ENCODE measurements at regions not wholly inside any gene's neighbourhood (a gene's known extent, or its start where the extent isn't known, plus 50 kb on each side); places are given as distances from the start of the nearest gene placed in this dataset.

GRCh38 chr10:29030900-29031299 lies 258.0 kb upstream of the LYZL1 start:
- Mint-ChIP-seq H3K4me1 (ENCODE audit: low read depth) (peaks cover 15% of the 10 kb centered on the region), H3K27ac (no peak overlapping the region), H3K36me3 (ENCODE audit: insufficient read depth) (no peaks in the 10 kb centered on the region), H3K27me3 (peaks cover 4% of the 10 kb centered on the region), H3K4me3 (ENCODE audit: low read depth) (no peak overlapping the region), H3K9me3 (ENCODE audit: low read depth) (no peaks in the 10 kb centered on the region)
- DNase-seq (ENCODE audit: low spot score, unreplicated experiment), result no peak
- TF ChIP-seq, protein P1, sequence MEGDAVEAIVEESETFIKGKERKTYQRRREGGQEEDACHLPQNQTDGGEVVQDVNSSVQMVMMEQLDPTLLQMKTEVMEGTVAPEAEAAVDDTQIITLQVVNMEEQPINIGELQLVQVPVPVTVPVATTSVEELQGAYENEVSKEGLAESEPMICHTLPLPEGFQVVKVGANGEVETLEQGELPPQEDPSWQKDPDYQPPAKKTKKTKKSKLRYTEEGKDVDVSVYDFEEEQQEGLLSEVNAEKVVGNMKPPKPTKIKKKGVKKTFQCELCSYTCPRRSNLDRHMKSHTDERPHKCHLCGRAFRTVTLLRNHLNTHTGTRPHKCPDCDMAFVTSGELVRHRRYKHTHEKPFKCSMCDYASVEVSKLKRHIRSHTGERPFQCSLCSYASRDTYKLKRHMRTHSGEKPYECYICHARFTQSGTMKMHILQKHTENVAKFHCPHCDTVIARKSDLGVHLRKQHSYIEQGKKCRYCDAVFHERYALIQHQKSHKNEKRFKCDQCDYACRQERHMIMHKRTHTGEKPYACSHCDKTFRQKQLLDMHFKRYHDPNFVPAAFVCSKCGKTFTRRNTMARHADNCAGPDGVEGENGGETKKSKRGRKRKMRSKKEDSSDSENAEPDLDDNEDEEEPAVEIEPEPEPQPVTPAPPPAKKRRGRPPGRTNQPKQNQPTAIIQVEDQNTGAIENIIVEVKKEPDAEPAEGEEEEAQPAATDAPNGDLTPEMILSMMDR (IDR thresholded peaks at IDR 0.05; ENCODE audit: unreplicated experiment), result no peak

- no peak overlapping the region for H3K4me3 Mint-ChIP-seq (ENCODE audit: low read depth)
- H3K27ac Mint-ChIP-seq, result no peak overlapping the region
- TF ChIP-seq, protein P1 (IDR thresholded peaks at IDR 0.05; ENCODE audit: unreplicated experiment), result no peak
- no peak for DNase-seq (ENCODE audit: low spot score, unreplicated experiment)
- H3K4me1 Mint-ChIP-seq (ENCODE audit: low read depth), result peaks cover 15% of the 10 kb centered on the region
- no peaks in the 10 kb centered on the region for H3K36me3 Mint-ChIP-seq (ENCODE audit: insufficient read depth)
- H3K9me3 Mint-ChIP-seq (ENCODE audit: low read depth), result no peaks in the 10 kb centered on the region
- H3K27me3 Mint-ChIP-seq, result peaks cover 4% of the 10 kb centered on the region
Observed at GRCh38 chr10:29032169-29032568, 256.7 kb upstream of the LYZL1 start.

DNA sequence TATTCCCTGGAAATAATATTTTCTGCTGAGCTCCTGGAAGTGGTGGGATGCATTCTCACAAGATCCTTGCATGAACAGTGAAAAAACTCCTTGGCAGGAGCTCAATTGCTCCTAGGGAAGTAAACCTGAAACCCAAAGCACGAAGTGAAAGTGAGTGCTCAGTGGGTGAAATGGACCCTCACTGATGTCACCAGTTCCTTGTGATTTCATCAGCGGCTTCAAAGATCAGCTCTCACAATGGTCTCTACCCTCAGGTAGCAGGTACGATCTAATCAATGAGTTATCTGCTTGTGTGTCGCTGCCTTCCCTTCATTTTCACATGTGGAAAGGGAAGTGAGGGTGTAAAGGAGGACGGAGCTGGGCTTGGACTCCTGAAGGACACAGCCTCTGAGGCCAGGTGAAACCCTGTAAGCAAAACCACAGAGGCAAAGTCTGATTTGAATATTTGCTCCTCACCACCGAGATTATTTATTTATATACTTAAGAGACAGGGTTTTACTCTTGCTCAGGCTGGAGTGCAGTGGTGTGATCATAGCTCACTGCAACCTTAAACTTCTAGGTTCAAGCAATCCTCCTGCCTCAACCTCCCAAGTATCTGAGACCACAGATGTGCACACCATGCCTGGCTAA lies 255.4 kb upstream of the LYZL1 start:
- H3K4me1 Mint-ChIP-seq (ENCODE audit: low read depth), result peaks cover 15% of the 10 kb centered on the region
- H3K27ac Mint-ChIP-seq, result no peak overlapping the region

GRCh38 chr10:29034592-29034991 lies 254.3 kb upstream of the LYZL1 start:
- Mint-ChIP-seq H3K4me3 (ENCODE audit: low read depth) (no peak overlapping the region), H3K27me3 (no peaks in the 10 kb centered on the region), H3K27ac (no peak overlapping the region), H3K4me1 (ENCODE audit: low read depth) (peaks cover 15% of the 10 kb centered on the region), H3K36me3 (ENCODE audit: insufficient read depth) (no peaks in the 10 kb centered on the region), H3K9me3 (ENCODE audit: low read depth) (no peaks in the 10 kb centered on the region)
- TF ChIP-seq, protein P1 (IDR thresholded peaks at IDR 0.05; ENCODE audit: unreplicated experiment), result no peak
- DNase-seq (ENCODE audit: low spot score, unreplicated experiment), result no peak

More for the DNA sequence above, 255.4 kb upstream of the LYZL1 start:
- Mint-ChIP-seq H3K4me3 (ENCODE audit: low read depth) (no peak overlapping the region), H3K27me3 (peaks cover 2% of the 10 kb centered on the region), H3K36me3 (ENCODE audit: insufficient read depth) (no peaks in the 10 kb centered on the region), H3K9me3 (ENCODE audit: low read depth) (no peaks in the 10 kb centered on the region)
- TF ChIP-seq, protein P1 (IDR thresholded peaks at IDR 0.05; ENCODE audit: unreplicated experiment), result no peak
- DNase-seq (ENCODE audit: low spot score, unreplicated experiment), result no peak

- TF ChIP-seq, protein P1 (IDR thresholded peaks at IDR 0.05; ENCODE audit: unreplicated experiment), result no peak
- Mint-ChIP-seq H3K4me3 (ENCODE audit: low read depth) (no peak overlapping the region), H3K27me3 (no peaks in the 10 kb centered on the region), H3K27ac (no peak overlapping the region), H3K9me3 (ENCODE audit: low read depth) (peaks cover 6% of the 10 kb centered on the region), H3K36me3 (ENCODE audit: insufficient read depth) (no peaks in the 10 kb centered on the region), H3K4me1 (ENCODE audit: low read depth) (peaks cover 15% of the 10 kb centered on the region)
- no peak for DNase-seq (ENCODE audit: low spot score, unreplicated experiment)
Observed at GRCh38 chr10:29035721-29036120, 253.1 kb upstream of the LYZL1 start.

All from progenitor cell of endocrine pancreas (in vitro differentiated cells).